ENCODE measurements at regions not wholly inside any gene's neighbourhood (a gene's known extent, or its start where the extent isn't known, plus 50 kb on each side); places are given as distances from the start of the nearest gene placed in this dataset.
A peak's percentile ranks its signal among the peaks of the same experiment; 100 is the strongest.
"Not testable (repeated sequence)": the region's sequence is repeated elsewhere in the genome, so short reads cannot be mapped to it uniquely, and the experiment has no call there.

DNA sequence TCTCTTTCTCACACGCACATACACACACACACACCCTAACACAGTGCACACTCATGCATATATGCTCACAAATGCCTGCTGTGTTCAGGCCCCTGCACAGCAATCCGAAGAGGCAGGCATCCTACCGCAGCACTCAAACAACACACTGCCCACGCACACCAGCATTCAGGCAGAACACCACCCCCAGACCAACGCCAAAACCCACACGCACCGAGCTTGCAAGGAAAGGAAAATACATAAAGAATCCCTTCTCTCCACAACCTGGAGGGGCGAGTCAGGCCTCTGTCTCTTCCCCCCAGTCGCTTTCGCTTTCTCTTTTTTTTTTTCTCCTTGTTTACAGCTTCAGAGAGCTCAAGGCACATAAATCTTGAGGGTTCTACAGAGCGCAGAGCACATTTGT is 968.4 kb upstream of the DEFB115 start:
- POLR2A ChIA-PET; H3K36me3 Mint-ChIP-seq; CTCF ChIA-PET; H3K36me3 ChIP-seq (ENCODE audit: insufficient read depth, low read length); H3K27me3 ChIP-seq (ENCODE audit: insufficient read depth, low read length, poor library complexity, severe bottlenecking); H3K4me1 ChIP-seq (ENCODE audit: insufficient read depth, low read length); H3K27me3 Mint-ChIP-seq; H3K9me3 ChIP-seq (ENCODE audit: low read length): not testable (repeated sequence)
- Histone ChIP-seq H3K4me3 (ENCODE audit: low read length) (peak overlapping the region; percentile 45), H3K27ac (ENCODE audit: low read depth, low read length) (peak overlapping the region; percentile 57)
- H3K4me1 Mint-ChIP-seq, result peaks cover 13 to 50% (median 22%) of the 10 kb centered on the region in 3 donors
- peak overlapping the region; percentile 58 to 94 (median 91) for H3K4me3 Mint-ChIP-seq
- peak overlapping the region in 6 of 8 donors; percentile 95 to 99 (median 97) for H3K27ac Mint-ChIP-seq
- peaks cover 0 to 14% (median 2%) of the 10 kb centered on the region in 5 donors for H3K9me3 Mint-ChIP-seq
- DNase-seq, result peak in 2 of 5 donors; percentile 31 to 50

DNA sequence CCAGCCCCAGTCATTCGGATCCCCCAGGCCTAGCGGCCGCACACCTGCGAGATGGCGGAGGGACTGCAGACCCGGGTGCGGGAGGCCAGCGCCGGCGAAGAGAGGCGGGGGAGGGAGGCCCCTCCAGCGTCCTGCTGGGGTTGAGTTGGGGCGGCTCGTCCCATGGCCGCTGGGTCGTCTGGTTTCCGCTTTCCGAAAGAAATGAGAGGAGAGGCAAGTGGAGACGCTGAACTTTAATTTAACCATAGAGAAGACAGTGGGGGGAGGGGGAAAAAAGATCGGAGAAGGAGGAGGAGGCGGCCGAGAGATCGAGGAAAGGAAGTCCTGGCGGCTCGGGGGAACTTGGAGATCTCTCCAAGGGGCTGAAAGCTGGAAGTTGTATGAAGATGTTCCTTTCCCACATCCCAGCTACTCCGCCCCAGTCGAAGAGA is 967.7 kb upstream of the DEFB115 start:
- POLR2A ChIA-PET; H3K27me3 ChIP-seq (ENCODE audit: insufficient read depth, low read length, poor library complexity, severe bottlenecking); H3K36me3 ChIP-seq (ENCODE audit: insufficient read depth, low read length); H3K27me3 Mint-ChIP-seq; H3K36me3 Mint-ChIP-seq; H3K9me3 ChIP-seq (ENCODE audit: low read length); H3K4me1 ChIP-seq (ENCODE audit: insufficient read depth, low read length): not testable (repeated sequence)
- Histone ChIP-seq H3K27ac (ENCODE audit: low read depth, low read length) (peak overlapping the region; percentile 57), H3K4me3 (ENCODE audit: low read length) (peak overlapping the region; percentile 45)
- Mint-ChIP-seq H3K27ac (peak overlapping the region in 6 of 8 donors; percentile 94 to 99 (median 96)), H3K4me3 (peak overlapping the region; percentile 58 to 94 (median 91)), H3K9me3 (peaks cover 0 to 14% (median 2%) of the 10 kb centered on the region in 5 donors), H3K4me1 (peaks cover 12 to 43% (median 22%) of the 10 kb centered on the region in 3 donors)
- peak in 3 of 5 donors; percentile 11 to 54 (median 36) for DNase-seq
- CTCF ChIA-PET, result interaction anchor here (1.1 kb wide), 1 partner anchor 11 kb away, joined by 3 read pairs; no protein-coding TSS in a partner anchor

DNA sequence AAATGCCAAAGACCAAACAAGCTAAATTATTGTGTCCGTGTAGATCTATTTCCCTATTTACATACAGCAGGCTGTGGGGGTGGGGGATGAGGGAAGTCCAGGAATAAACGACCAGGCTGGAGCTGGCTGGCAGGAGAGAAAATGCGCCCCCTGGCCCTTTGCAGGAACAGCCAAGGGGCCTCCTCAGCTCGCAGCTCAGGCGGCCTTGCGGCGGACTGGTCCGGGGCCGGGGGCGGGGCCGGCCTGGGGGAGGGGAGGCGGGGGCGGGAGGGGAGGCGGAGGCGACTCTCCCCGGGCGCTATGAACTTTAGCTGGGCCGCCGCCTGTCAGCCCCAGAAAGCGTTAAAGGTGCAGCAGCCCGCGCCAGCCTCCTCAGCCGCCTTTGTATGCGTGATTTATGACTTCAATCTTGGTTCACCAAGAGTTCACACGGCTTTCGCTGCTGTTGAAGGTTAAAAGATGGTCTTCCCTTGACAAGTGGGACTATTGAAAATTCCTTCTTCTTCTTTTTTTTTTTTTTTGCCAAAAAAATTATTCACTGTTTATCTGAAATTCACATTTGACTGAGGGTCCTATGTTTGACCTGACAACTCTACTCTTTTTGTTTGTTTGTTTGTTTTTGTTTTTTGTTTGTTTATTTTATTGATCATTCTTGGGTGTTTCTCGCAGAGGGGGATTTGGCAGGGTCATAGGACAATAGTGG is 967.0 kb upstream of the DEFB115 start:
- H3K27me3 ChIP-seq (ENCODE audit: insufficient read depth, low read length, poor library complexity, severe bottlenecking); H3K36me3 Mint-ChIP-seq; H3K27me3 Mint-ChIP-seq; POLR2A ChIA-PET; H3K9me3 ChIP-seq (ENCODE audit: low read length); H3K4me1 ChIP-seq (ENCODE audit: insufficient read depth, low read length); H3K36me3 ChIP-seq (ENCODE audit: insufficient read depth, low read length): not testable (repeated sequence)
- peak overlapping the region; percentile 57 for H3K27ac ChIP-seq (ENCODE audit: low read depth, low read length)
- peaks cover 12 to 36% (median 22%) of the 10 kb centered on the region in 3 donors for H3K4me1 Mint-ChIP-seq
- peak overlapping the region; percentile 45 for H3K4me3 ChIP-seq (ENCODE audit: low read length)
- DNase-seq, result peak; percentile 9 to 60 (median 29)
- H3K9me3 Mint-ChIP-seq, result peaks cover 0 to 13% (median 2%) of the 10 kb centered on the region in 5 donors
- peak overlapping the region in 6 of 8 donors; percentile 47 to 99 (median 96) for H3K27ac Mint-ChIP-seq
- peak overlapping the region in 6 of 7 donors; percentile 82 to 94 (median 91) for H3K4me3 Mint-ChIP-seq
- CTCF ChIA-PET, result interaction anchor here (1.1 kb wide), 1 partner anchor 12 kb away, joined by 3 read pairs; no protein-coding TSS in a partner anchor

DNA sequence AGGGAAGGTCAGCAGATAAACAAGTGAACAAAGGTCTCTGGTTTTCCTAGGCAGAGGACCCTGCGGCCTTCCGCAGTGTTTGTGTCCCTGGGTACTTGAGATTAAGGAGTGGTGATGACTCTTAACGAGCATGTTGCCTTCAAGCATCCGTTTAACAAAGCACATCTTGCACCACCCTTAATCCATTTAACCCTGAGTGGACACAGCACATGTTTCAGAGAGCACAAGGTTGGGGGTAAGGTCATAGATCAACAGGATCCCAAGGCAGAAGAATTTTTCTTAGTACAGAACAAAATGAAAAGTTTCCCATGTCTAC is 966.4 kb upstream of the DEFB115 start:
- DNase-seq; H3K4me1 ChIP-seq (ENCODE audit: insufficient read depth, low read length); CTCF ChIA-PET; H3K36me3 Mint-ChIP-seq; H3K27me3 Mint-ChIP-seq; POLR2A ChIA-PET; H3K4me3 ChIP-seq (ENCODE audit: low read length); H3K36me3 ChIP-seq (ENCODE audit: insufficient read depth, low read length); H3K27me3 ChIP-seq (ENCODE audit: insufficient read depth, low read length, poor library complexity, severe bottlenecking); H3K9me3 ChIP-seq (ENCODE audit: low read length); H3K27ac ChIP-seq (ENCODE audit: low read depth, low read length): not testable (repeated sequence)
- Mint-ChIP-seq H3K4me1 (peaks cover 12 to 32% (median 22%) of the 10 kb centered on the region in 3 donors), H3K4me3 (peak overlapping the region in 4 of 7 donors; percentile 74 to 91 (median 83)), H3K9me3 (peaks cover 0 to 11% (median 2%) of the 10 kb centered on the region in 5 donors), H3K27ac (peak overlapping the region in 5 of 8 donors; percentile 66 to 99 (median 72))

DNA sequence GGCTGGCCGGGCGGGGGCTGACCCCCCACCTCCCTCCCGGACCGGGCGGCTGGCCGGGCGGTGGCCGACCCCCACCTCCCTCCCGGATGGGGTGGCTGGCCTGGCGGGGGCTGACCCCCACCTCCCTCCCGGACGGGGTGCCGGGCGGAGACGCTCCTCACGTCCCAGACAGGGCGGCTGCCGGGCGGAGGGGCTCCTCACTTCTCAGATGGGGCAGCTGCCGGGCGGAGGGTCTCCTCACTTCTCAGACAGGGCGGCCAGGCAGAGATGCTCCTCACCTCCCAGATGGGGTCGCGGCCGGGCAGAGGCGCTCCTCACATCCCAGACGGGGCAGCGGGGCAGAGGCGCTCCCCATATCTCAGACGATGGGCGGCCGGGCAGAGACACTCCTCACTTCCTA is 965.8 kb upstream of the DEFB115 start:
- POLR2A ChIA-PET, CTCF ChIA-PET: not testable (repeated sequence)
- peak in 1 of 5 donors; percentile 49 for DNase-seq

DNA sequence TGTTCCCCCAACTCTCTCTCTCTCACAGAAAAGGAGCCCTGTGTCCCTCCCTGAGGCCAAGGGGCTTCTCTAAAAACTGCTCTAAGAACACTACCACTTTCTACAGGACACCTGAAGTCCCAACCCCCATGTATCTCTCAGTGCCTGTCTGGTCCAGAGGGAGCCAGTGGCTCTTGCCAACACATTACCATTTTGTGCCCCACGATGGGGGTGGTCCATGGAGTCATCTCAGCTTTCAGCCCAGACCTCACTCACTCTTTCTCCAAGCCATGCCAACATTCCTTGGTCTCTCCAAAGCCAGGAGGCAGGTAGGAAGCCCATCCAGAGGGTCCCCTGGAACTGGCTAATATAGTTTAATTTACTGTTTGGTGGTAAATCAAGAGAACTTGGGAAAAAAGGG is 962.1 kb upstream of the DEFB115 start:
- POLR2A ChIA-PET; H3K4me1 ChIP-seq (ENCODE audit: insufficient read depth, low read length); H3K27ac ChIP-seq (ENCODE audit: low read depth, low read length); H3K36me3 Mint-ChIP-seq; H3K4me3 Mint-ChIP-seq; CTCF ChIA-PET; H3K36me3 ChIP-seq (ENCODE audit: insufficient read depth, low read length); H3K27me3 ChIP-seq (ENCODE audit: insufficient read depth, low read length, poor library complexity, severe bottlenecking); DNase-seq; H3K9me3 ChIP-seq (ENCODE audit: low read length); H3K4me3 ChIP-seq (ENCODE audit: low read length): not testable (repeated sequence)
- Mint-ChIP-seq H3K4me1 (peaks cover 6 to 12% (median 9%) of the 10 kb centered on the region in 3 donors), H3K27ac (peak overlapping the region in 1 of 8 donors; percentile 65), H3K9me3 (peaks cover 0 to 10% (median 2%) of the 10 kb centered on the region in 5 donors), H3K27me3 (peaks cover 9 to 34% of the 10 kb centered on the region in 2 donors)

More for the DNA sequence above, 965.8 kb upstream of the DEFB115 start:
- H3K36me3 ChIP-seq (ENCODE audit: insufficient read depth, low read length); H3K27me3 ChIP-seq (ENCODE audit: insufficient read depth, low read length, poor library complexity, severe bottlenecking); H3K27ac ChIP-seq (ENCODE audit: low read depth, low read length); H3K4me3 Mint-ChIP-seq; H3K36me3 Mint-ChIP-seq; H3K27ac Mint-ChIP-seq; H3K4me1 ChIP-seq (ENCODE audit: insufficient read depth, low read length); H3K9me3 ChIP-seq (ENCODE audit: low read length); H3K4me3 ChIP-seq (ENCODE audit: low read length): not testable (repeated sequence)
- Mint-ChIP-seq H3K9me3 (peaks cover 0 to 13% (median 2%) of the 10 kb centered on the region in 5 donors), H3K27me3 (peaks cover 9 to 10% of the 10 kb centered on the region in 2 donors), H3K4me1 (peaks cover 12 to 29% (median 22%) of the 10 kb centered on the region in 3 donors)

DNA sequence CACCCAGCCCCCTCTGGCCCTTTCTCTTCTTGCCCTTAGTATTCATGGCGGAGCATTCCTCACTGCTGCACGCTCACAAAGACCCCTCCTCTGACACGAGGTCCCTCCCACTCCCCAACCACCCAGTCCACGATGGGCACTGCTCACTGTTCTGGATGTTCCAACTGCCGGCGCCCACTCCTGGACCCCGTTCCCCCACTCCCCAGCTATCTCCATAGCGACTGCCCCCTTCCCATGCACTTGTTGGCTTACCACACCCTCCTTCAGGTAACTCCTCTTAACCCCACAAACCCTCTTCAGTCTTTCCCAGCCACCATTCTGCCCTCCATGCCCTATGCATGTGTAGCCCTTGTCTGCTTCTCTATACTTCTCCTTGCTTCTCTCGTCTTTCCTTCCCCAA is 961.5 kb upstream of the DEFB115 start:
- POLR2A ChIA-PET; DNase-seq; H3K27ac ChIP-seq (ENCODE audit: low read depth, low read length); H3K36me3 ChIP-seq (ENCODE audit: insufficient read depth, low read length); H3K9me3 Mint-ChIP-seq; H3K27me3 ChIP-seq (ENCODE audit: insufficient read depth, low read length, poor library complexity, severe bottlenecking); CTCF ChIA-PET; H3K27ac Mint-ChIP-seq; H3K4me3 ChIP-seq (ENCODE audit: low read length); H3K36me3 Mint-ChIP-seq; H3K9me3 ChIP-seq (ENCODE audit: low read length); H3K4me1 ChIP-seq (ENCODE audit: insufficient read depth, low read length); H3K4me3 Mint-ChIP-seq: not testable (repeated sequence)
- H3K4me1 Mint-ChIP-seq, result peaks cover 5 to 12% (median 7%) of the 10 kb centered on the region in 3 donors
- peaks cover 9 to 37% of the 10 kb centered on the region in 2 donors for H3K27me3 Mint-ChIP-seq

DNA sequence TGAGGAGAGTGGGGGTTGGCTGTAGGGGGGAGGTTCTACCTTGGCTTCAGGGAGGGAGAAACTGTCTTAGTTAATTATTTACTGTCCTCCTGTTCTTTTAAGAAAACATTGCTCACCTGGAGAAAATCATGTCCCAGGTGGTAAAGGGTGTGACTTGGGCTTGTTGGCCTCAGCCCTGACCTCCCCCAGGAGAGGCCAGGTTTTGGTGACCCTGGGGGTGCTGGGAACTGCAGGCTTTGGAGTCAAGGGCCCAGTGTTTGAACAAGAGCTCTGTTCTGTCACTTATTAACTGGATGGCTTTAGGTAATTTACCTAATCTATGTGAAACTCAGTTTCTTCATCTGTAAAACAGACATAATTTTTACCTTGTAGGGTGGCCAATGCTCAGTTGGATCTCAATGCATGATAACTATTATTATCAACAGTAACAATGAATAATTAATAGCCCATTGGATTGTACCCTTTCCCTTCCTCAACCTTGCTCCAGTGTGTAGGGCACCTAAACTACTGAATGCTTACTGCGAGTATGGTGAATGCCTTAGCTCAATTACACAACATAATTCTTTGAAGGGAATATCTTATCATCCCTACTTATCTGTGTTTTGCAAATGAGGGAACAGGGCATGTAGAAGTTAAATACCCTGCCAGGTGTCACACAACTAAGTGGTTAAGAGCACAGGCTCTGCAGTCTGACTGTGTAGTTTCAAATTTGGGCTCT is 959.4 kb upstream of the DEFB115 start:
- H3K27ac ChIP-seq (ENCODE audit: low read depth, low read length); H3K27ac Mint-ChIP-seq; H3K4me3 Mint-ChIP-seq; H3K27me3 ChIP-seq (ENCODE audit: insufficient read depth, low read length, poor library complexity, severe bottlenecking); DNase-seq; CTCF ChIA-PET; POLR2A ChIA-PET; H3K36me3 ChIP-seq (ENCODE audit: insufficient read depth, low read length); H3K9me3 ChIP-seq (ENCODE audit: low read length); H3K9me3 Mint-ChIP-seq; H3K36me3 Mint-ChIP-seq; H3K4me3 ChIP-seq (ENCODE audit: low read length); H3K4me1 ChIP-seq (ENCODE audit: insufficient read depth, low read length): not testable (repeated sequence)
- H3K27me3 Mint-ChIP-seq, result peaks cover 12 to 37% of the 10 kb centered on the region in 2 donors
- H3K4me1 Mint-ChIP-seq, result peaks cover 4 to 16% (median 7%) of the 10 kb centered on the region in 3 donors

Measured in CD8-positive, alpha-beta memory T cell (primary cell).